ENCODE measurements at regions not wholly inside any gene's neighbourhood (a gene's known extent, or its start where the extent isn't known, plus 50 kb on each side); places are given as distances from the start of the nearest gene placed in this dataset.

GRCh38 chr22:27413702-27414101, 387.9 kb downstream of the MN1 start:
- DNase-seq (ENCODE audit: low read depth) = no peak

- DNase-seq (ENCODE audit: low read depth) = peak; percentile 94
Observed at GRCh38 chr22:27416511-27417420, 384.8 kb downstream of the MN1 start.

DNA sequence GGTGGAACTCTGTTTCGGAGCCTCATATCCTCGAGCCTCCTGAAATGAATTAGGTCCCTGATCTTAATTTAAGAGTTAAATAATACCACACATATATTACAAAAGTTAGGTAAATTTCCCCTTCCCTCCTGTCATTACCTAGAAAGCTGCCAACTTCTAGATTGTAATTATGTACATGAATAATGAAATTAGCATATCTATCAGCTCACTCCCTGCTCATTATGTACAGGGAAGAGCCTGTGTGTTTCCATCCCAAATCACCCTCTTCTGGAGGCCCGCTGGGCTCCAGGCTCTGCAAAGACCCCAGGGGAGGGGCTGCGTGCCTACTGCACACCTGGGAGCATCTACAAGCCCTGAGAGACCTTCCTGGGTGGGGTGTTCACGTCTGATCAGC, 384.1 kb downstream of the MN1 start:
- no peak for DNase-seq (ENCODE audit: low read depth)

GRCh38 chr22:27418261-27418660, 383.3 kb downstream of the MN1 start:
- DNase-seq (ENCODE audit: low read depth) = no peak

GRCh38 chr22:27419473-27419872, 382.1 kb downstream of the MN1 start:
- DNase-seq (ENCODE audit: low read depth) = no peak

- no peak for DNase-seq (ENCODE audit: low read depth)
Observed at GRCh38 chr22:27420195-27420816, 381.2 kb downstream of the MN1 start.

GRCh38 chr22:27420817-27421361, 380.7 kb downstream of the MN1 start:
- DNase-seq (ENCODE audit: low read depth) = peak; percentile 97

- no peak for DNase-seq (ENCODE audit: low read depth)
Observed at GRCh38 chr22:27422442-27422841, 379.1 kb downstream of the MN1 start.

GRCh38 chr22:27424319-27424718, 377.2 kb downstream of the MN1 start:
- no peak for DNase-seq (ENCODE audit: low read depth)

DNA sequence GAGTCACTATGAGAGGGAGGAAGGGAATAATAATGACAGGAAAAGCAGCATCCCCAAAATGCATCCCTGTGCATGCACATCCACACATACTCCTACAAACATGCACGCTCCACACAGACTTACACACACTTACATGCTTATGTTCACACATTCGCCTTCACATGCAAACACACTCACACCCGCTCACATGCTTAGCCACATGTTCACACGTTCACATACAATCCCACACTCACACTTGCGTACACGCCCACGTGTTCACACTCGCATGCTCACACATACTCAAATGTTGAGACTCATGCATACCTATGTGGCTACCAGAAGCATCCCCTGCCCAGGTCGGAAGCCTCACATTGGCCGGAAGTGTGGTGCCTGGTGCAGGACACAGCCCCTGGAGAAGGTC, 372.1 kb downstream of the MN1 start:
- DNase-seq (ENCODE audit: low read depth) = no peak

DNA sequence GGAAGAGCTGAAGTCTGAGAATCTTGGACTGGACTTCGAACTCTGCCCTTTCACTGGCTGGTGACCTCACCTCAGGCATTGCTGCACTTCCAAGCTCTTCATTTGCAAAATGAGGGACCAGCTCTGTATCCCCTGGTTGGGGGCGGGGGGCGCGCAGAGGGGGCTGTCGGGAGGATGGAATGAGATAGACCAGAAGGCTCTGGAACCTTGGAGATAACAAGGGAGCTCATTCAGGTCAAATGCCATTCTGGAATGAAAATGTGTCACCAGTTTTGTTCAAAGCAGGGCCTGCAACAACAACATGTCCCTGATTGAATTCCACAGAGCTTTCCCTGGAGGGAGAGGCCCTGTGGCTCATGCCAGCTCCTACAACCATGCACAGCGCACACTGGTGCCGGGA, 370.5 kb downstream of the MN1 start:
- DNase-seq (ENCODE audit: low read depth) = no peak

GRCh38 chr22:27431896-27432295, 369.7 kb downstream of the MN1 start:
- DNase-seq (ENCODE audit: low read depth) = no peak

DNA sequence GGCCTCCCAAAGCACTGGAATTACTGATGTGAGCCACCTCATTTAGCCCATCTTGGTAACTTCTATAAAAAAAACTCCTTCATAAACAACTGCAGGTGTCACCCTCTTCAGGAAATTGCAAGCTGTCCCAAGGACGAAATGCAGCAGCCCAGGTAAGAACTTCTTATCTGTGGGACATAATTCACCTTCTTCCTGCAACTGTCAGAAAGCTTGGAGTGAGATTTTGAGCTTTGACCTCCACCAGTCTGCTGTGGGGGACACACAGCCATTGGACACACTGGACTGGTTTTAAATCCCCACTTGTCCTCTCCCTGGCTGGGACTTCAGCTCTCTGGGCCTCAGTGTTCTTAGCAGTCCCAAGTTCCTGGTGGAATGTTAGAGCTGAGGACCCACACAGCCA, 368.5 kb downstream of the MN1 start:
- DNase-seq (ENCODE audit: low read depth) = no peak

GRCh38 chr22:27433585-27434190, 367.9 kb downstream of the MN1 start:
- DNase-seq (ENCODE audit: low read depth) = peak; percentile 54

DNA sequence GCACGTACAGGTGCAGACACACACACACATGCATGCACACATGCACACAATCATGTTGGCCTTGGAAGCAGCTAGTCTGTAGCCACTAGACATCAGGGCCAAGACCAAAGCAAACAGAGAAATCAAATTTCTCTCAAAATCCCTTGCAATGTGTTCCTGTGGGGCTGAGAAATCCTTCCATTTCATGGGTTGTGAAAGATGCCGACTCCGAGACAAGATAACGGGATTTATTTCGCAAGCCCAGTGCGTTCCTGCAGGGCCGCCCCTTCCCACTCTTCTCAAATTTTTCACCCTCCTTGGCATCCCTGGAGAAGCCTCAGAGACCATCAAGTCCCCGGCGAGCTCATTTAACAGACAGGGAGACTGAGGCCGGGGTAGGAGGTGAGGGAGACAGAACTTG, 366.7 kb downstream of the MN1 start:
- DNase-seq (ENCODE audit: low read depth) = no peak

GRCh38 chr22:27435844-27436576, 365.5 kb downstream of the MN1 start:
- DNase-seq (ENCODE audit: low read depth) = peak; percentile 35

DNA sequence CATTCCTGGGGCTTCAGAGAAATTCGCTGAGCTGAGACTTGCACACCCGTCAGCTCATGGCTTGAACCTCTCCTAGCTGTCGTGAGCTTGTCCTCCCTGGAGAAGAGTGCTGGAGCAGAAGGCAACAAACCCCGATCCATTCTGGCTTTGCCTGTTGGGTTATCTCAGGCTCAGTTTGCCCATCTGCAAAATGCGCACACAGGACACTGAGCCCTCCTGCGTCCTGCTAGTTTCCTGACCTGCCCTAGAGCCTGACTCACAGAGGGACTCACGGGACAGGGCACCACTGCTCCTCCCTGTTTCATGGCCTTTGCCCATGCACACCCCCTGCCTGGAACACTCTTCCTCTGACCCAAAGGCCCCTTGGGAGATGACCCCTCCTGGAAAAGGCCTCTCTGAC, 365.0 kb downstream of the MN1 start:
- no peak for DNase-seq (ENCODE audit: low read depth)

DNA sequence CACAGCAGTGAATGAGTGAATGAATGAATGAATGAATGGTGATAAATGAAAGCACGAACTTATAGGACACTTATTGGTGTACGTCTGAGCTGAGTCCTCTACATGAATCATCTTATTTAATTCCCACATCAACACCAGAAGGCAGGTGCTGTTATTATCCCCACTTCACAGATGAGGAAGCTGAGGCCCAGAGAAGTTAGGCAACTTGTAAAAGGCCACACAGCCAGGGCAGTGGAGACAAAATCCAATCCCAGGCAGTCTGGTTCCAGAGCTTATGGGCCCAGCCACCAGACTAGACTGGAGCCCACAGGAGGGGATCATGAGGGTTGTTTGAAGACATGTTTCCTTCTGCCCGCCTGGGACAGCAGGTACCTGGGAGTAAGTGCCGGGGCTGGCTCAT, 364.0 kb downstream of the MN1 start:
- no peak for DNase-seq (ENCODE audit: low read depth)

- no peak for DNase-seq (ENCODE audit: low read depth)
Observed at GRCh38 chr22:27438271-27438980, 363.1 kb downstream of the MN1 start.

DNA sequence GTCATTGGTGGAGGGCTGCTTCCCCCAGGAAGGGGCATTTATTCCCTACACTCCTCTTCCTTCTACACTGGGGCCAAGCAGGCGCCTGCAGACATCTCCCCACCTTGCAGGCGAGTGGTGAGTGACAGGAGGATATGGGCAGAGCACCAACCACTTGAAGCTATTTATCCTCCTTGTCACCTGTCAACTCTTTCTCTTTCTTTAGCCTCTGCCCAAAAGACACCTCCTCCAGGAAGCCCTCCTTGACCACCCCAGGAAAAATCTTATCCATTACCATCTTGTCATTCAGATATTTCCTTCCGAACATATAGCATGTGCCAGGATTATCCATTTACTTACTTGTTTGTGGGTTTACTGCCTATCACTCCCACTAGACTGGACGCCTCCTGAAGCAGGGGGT, 362.4 kb downstream of the MN1 start:
- no peak for DNase-seq (ENCODE audit: low read depth)

- no peak for DNase-seq (ENCODE audit: low read depth)
Observed at GRCh38 chr22:27440304-27440865, 361.2 kb downstream of the MN1 start.

All from Daoy (cell line).